ACC112 (cell line): ENCODE measurements at regions not wholly inside any gene's neighbourhood (a gene's known extent, or its start where the extent isn't known, plus 50 kb on each side); places are given as distances from the start of the nearest gene placed in this dataset.

Experiments used
- H2AFZ ChIP-seq: fragments of 200-600 bp; sonication (generic); one replicate; pipeline ENCODE4 v1.6.0; 2017; ENCODE audit warnings: antibody characterized with exemption, low read length; ENCODE audit not compliant: unreplicated experiment
- H3K27ac ChIP-seq: fragments of 200-600 bp; sonication (generic); 2 replicates; pipeline ENCODE4 v1.5.1; 2014; ENCODE audit warnings: low read depth, mild to moderate bottlenecking, antibody characterized with exemption, low read length, moderate library complexity
- H3K27me3 ChIP-seq: fragments of 200-600 bp; sonication (generic); 2 replicates; pipeline ENCODE4 v1.6.1; 2014; ENCODE audit warnings: mild to moderate bottlenecking, antibody characterized with exemption, low read length, moderate library complexity, mixed read lengths; ENCODE audit not compliant: insufficient read depth
- H3K36me3 ChIP-seq: fragments of 200-600 bp; sonication (generic); 2 replicates; pipeline ENCODE4 v1.6.1; 2016; ENCODE audit warnings: mild to moderate bottlenecking, antibody characterized with exemption, low read length, moderate library complexity, mixed read lengths; ENCODE audit not compliant: insufficient read depth
- H3K4me1 ChIP-seq: fragments of 200-600 bp; sonication (generic); one replicate; pipeline ENCODE4 v1.6.1; 2016; ENCODE audit warnings: low read length, mixed read lengths; ENCODE audit not compliant: insufficient read depth, unreplicated experiment, control insufficient read depth
- H3K4me3 ChIP-seq: fragments of 200-600 bp; sonication (generic); 2 replicates; pipeline ENCODE4 v1.5.1; 2014; ENCODE audit warnings: mild to moderate bottlenecking, low read depth, low read length
- H3K79me2 ChIP-seq: fragments of 200-600 bp; sonication (generic); one replicate; pipeline ENCODE4 v1.6.0; 2016; ENCODE audit warnings: low read length; ENCODE audit not compliant: control insufficient read depth, unreplicated experiment, insufficient read depth

GRCh38 chr11:80593648-80594374, 1153.0 kb upstream of the TENM4 start:
- H3K4me3 ChIP-seq, result peak overlapping the region; percentile 21
- H3K27me3 ChIP-seq, result no peaks in the 10 kb centered on the region
- no peaks in the 10 kb centered on the region for H3K36me3 ChIP-seq
- H2AFZ ChIP-seq, result peak overlapping the region; percentile 15
- no peaks in the 10 kb centered on the region for H3K79me2 ChIP-seq
- H3K4me1 ChIP-seq, result peaks cover 28% of the 10 kb centered on the region
- peak overlapping the region; percentile 66 for H3K27ac ChIP-seq

GRCh38 chr11:80592546-80592945, 1151.7 kb upstream of the TENM4 start:
- H3K27ac ChIP-seq, result no peak overlapping the region
- H3K4me3 ChIP-seq, result no peak overlapping the region
- no peaks in the 10 kb centered on the region for H3K36me3 ChIP-seq
- H2AFZ ChIP-seq, result no peak overlapping the region
- H3K79me2 ChIP-seq, result no peaks in the 10 kb centered on the region
- H3K4me1 ChIP-seq, result peaks cover 28% of the 10 kb centered on the region
- H3K27me3 ChIP-seq, result no peaks in the 10 kb centered on the region

GRCh38 chr11:80587906-80588305, 1147.1 kb upstream of the TENM4 start:
- H3K36me3 ChIP-seq, result no peaks in the 10 kb centered on the region
- no peak overlapping the region for H3K4me3 ChIP-seq
- H3K4me1 ChIP-seq, result peaks cover 8% of the 10 kb centered on the region
- no peaks in the 10 kb centered on the region for H3K27me3 ChIP-seq
- no peak overlapping the region for H3K27ac ChIP-seq
- H2AFZ ChIP-seq, result no peak overlapping the region
- H3K79me2 ChIP-seq, result no peaks in the 10 kb centered on the region

DNA sequence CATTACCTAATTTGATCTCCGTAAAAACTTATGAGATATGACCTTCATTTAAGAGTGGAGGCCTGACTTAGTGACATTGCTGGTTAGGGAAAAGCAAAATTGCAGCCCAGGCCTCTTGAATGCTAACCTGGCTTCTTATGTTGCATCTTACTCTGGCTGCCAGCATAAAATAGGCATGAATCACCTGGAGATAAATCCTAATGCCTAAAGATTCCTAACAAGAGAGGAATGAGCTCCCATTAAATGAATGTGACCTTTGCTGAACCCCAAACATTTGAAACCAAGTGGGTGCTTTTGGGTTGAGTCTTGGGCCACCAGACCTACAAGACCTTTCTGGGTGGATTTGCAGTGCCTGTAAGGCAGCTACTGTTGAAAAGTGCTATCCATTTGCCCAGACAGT, 1145.6 kb upstream of the TENM4 start:
- H3K36me3 ChIP-seq, result no peaks in the 10 kb centered on the region
- H3K27ac ChIP-seq, result no peak overlapping the region
- H3K79me2 ChIP-seq, result no peaks in the 10 kb centered on the region
- H3K4me1 ChIP-seq, result peaks cover 5% of the 10 kb centered on the region
- peak overlapping the region; percentile 25 for H2AFZ ChIP-seq
- no peaks in the 10 kb centered on the region for H3K27me3 ChIP-seq
- no peak overlapping the region for H3K4me3 ChIP-seq

GRCh38 chr11:80584661-80585060, 1143.8 kb upstream of the TENM4 start:
- Histone ChIP-seq H3K4me3 (no peak overlapping the region), H3K4me1 (peaks cover 5% of the 10 kb centered on the region), H3K79me2 (no peaks in the 10 kb centered on the region), H2AFZ (no peak overlapping the region), H3K27me3 (no peaks in the 10 kb centered on the region), H3K36me3 (no peaks in the 10 kb centered on the region), H3K27ac (no peak overlapping the region)

DNA sequence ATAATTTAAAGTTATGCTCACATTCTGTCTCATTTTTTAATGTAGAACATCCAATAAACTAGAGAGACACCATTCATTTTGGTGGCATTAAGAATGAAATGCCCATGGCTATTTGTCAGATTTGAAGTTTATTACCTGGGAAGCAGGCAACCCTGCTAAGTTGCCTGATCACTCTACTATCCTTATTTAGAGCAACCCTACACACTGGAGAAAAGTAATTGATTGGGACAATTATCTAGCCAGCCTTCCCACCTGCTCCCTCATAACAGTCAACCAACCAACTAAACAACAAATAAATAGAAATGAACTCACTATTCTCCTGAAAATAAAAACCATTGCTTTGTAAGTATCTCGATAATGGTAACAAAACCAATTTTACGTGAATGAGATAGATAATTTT, 1129.0 kb upstream of the TENM4 start:
- H2AFZ ChIP-seq, result no peak overlapping the region
- no peaks in the 10 kb centered on the region for H3K27me3 ChIP-seq
- no peak overlapping the region for H3K4me3 ChIP-seq
- no peaks in the 10 kb centered on the region for H3K36me3 ChIP-seq
- H3K4me1 ChIP-seq, result no peaks in the 10 kb centered on the region
- no peaks in the 10 kb centered on the region for H3K79me2 ChIP-seq
- H3K27ac ChIP-seq, result no peak overlapping the region

DNA sequence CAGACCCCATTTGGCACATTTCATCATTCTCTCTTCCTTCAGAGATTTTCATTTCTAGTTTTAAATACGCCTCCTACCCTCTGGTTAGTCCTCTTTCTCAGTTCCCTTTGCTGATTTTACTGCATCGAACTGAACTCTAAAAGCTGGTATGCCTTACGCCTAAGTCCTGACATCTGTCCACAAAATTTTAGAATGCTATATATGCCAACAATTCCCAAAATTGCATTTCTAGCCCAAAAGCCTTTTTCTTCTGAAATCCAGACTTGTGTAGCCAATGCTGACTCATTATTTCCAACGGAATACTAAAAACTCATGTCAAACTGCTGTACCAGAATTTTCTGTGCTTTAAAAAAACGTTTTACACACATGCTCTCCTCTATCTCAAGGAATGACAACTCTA, 1124.4 kb upstream of the TENM4 start:
- H3K79me2 ChIP-seq, result no peaks in the 10 kb centered on the region
- H3K4me1 ChIP-seq, result no peaks in the 10 kb centered on the region
- no peak overlapping the region for H3K4me3 ChIP-seq
- no peaks in the 10 kb centered on the region for H3K36me3 ChIP-seq
- no peak overlapping the region for H3K27ac ChIP-seq
- H2AFZ ChIP-seq, result no peak overlapping the region
- H3K27me3 ChIP-seq, result no peaks in the 10 kb centered on the region

DNA sequence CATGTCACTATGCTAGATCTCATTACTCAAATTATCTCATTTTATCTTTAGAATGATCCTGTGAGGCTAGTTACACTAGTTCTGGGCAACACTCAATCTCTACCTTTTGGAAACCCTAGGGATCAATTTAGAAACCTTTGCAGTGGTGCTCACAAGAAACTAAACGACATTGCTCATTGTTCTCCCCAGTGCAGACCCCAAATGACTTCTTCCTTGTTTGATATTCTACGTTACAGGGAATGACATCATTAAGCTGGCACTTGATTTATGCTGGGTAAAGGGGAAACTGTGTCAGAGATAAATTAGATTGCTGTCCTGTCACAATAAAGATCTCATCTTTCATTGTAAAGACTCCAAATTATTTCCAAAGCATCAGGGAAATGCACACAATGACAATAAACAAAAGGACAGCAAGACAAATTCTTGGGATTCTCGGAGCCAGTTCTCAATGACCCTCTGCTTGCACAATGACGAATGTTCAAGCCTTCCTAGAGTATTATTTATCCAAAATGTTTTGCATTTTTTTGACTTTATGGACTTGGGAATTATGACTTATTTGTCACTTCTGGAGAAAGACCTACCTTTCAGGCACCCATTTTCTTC, 1121.8 kb upstream of the TENM4 start:
- H3K36me3 ChIP-seq, result no peaks in the 10 kb centered on the region
- no peak overlapping the region for H3K27ac ChIP-seq
- no peak overlapping the region for H2AFZ ChIP-seq
- no peaks in the 10 kb centered on the region for H3K27me3 ChIP-seq
- no peaks in the 10 kb centered on the region for H3K4me1 ChIP-seq
- no peaks in the 10 kb centered on the region for H3K79me2 ChIP-seq
- H3K4me3 ChIP-seq, result no peak overlapping the region

- H2AFZ ChIP-seq, result no peak overlapping the region
- no peak overlapping the region for H3K27ac ChIP-seq
- H3K36me3 ChIP-seq, result no peaks in the 10 kb centered on the region
- no peaks in the 10 kb centered on the region for H3K4me1 ChIP-seq
- H3K27me3 ChIP-seq, result no peaks in the 10 kb centered on the region
- H3K4me3 ChIP-seq, result no peak overlapping the region
- H3K79me2 ChIP-seq, result no peaks in the 10 kb centered on the region
Observed at GRCh38 chr11:80559942-80560341, 1119.1 kb upstream of the TENM4 start.

DNA sequence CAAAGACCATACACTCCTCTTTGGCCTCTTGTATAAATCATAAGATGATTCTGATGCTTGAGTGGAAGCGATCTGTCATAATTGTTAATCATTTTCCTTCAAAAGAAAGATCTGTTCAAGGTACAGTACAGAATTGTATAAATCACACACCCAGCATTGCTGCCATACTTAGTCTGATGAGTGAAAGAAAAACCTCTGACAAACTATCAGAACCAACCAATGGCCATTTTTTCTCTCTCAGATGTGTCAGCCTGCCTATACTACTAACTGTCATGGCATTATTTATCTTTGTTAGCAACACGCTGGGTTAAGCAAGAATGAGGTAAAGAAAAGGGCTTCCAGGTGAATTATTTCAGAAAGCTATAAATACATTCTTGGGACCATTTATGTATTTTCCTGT, 1112.7 kb upstream of the TENM4 start:
- no peaks in the 10 kb centered on the region for H3K4me1 ChIP-seq
- no peak overlapping the region for H3K4me3 ChIP-seq
- peaks cover 7% of the 10 kb centered on the region for H3K27me3 ChIP-seq
- no peak overlapping the region for H3K27ac ChIP-seq
- no peak overlapping the region for H2AFZ ChIP-seq
- H3K36me3 ChIP-seq, result no peaks in the 10 kb centered on the region
- H3K79me2 ChIP-seq, result no peaks in the 10 kb centered on the region

DNA sequence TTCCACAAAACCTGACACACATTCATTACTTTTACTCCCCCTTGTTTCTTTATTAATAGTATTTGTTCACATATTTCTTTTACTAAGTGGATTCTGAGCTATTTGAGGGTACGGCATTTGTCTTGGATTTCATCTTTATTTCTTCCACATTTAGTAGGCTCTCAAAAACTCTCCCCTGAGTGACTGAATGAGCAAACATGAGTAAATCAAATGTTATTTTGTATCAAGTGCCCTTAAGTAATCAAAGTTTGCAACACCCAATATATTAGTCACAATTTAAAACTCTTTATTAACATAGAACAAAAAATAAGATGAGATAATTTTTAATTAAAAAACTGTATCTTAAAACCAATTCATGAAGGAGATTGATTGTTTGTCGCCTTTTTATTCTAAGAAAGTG, 1101.9 kb upstream of the TENM4 start:
- Histone ChIP-seq H3K36me3 (no peaks in the 10 kb centered on the region), H3K4me3 (no peak overlapping the region), H2AFZ (no peak overlapping the region), H3K79me2 (no peaks in the 10 kb centered on the region), H3K27ac (no peak overlapping the region), H3K4me1 (no peaks in the 10 kb centered on the region), H3K27me3 (peaks cover 8% of the 10 kb centered on the region)
